ENCODE measurements at regions not wholly inside any gene's neighbourhood (a gene's known extent, or its start where the extent isn't known, plus 50 kb on each side); places are given as distances from the start of the nearest gene placed in this dataset.

GRCh38 chr5:5576744-5577143 is 154.3 kb downstream of the ICE1 start:
- H3K9me2 ChIP-seq (replicated peaks; ENCODE audit: insufficient read depth, low read length): no peaks in the 10 kb centered on the region
- H3F3A ChIP-seq (ENCODE audit: insufficient read depth, low read length): no peaks in the 10 kb centered on the region
- no peaks in the 10 kb centered on the region for H3K79me2 ChIP-seq (ENCODE audit: low read length)
- no peaks in the 10 kb centered on the region for H3K9me3 ChIP-seq (replicated peaks; ENCODE audit: insufficient read depth, low read length)
- H3K27me3 ChIP-seq (replicated peaks; ENCODE audit: insufficient read depth, low read length): no peaks in the 10 kb centered on the region
- H3K36me3 ChIP-seq (replicated peaks; ENCODE audit: insufficient read depth, low read length): no peaks in the 10 kb centered on the region
- no peak overlapping the region for H3K4me2 ChIP-seq (ENCODE audit: low read depth, low read length)
- no peaks in the 10 kb centered on the region for H4K20me1 ChIP-seq (ENCODE audit: insufficient read depth, low read length)
- H3K4me1 ChIP-seq (ENCODE audit: low read length): no peaks in the 10 kb centered on the region
- no peak overlapping the region for H3K9ac ChIP-seq (ENCODE audit: low read length)
- DNase-seq: no peak
- no peak overlapping the region for H3K4me3 ChIP-seq (ENCODE audit: low read length)
- no peak overlapping the region for H2AFZ ChIP-seq (ENCODE audit: low read length)
- TF ChIP-seq EZH2phosphoT487 (IDR thresholded peaks at IDR 0.05; ENCODE audit: low read length) (no peak), CTCF (IDR thresholded peaks at IDR 0.05; ENCODE audit: low read length) (no peak), EZH2 (optimal IDR thresholded peaks at IDR 0.05; ENCODE audit: low read depth, low read length) (no peak)
- H3K27ac ChIP-seq (ENCODE audit: low read length): no peak overlapping the region

- Histone ChIP-seq H2AFZ (ENCODE audit: low read length) (no peak overlapping the region), H3K4me2 (ENCODE audit: low read depth, low read length) (no peak overlapping the region), H4K20me1 (ENCODE audit: insufficient read depth, low read length) (no peaks in the 10 kb centered on the region), H3K9me3 (replicated peaks; ENCODE audit: insufficient read depth, low read length) (no peaks in the 10 kb centered on the region), H3K9ac (ENCODE audit: low read length) (no peak overlapping the region), H3K36me3 (replicated peaks; ENCODE audit: insufficient read depth, low read length) (no peaks in the 10 kb centered on the region), H3K27me3 (replicated peaks; ENCODE audit: insufficient read depth, low read length) (no peaks in the 10 kb centered on the region), H3K4me3 (ENCODE audit: low read length) (no peak overlapping the region), H3K27ac (ENCODE audit: low read length) (no peak overlapping the region), H3K79me2 (ENCODE audit: low read length) (no peaks in the 10 kb centered on the region), H3K4me1 (ENCODE audit: low read length) (no peaks in the 10 kb centered on the region), H3F3A (ENCODE audit: insufficient read depth, low read length) (no peaks in the 10 kb centered on the region), H3K9me2 (replicated peaks; ENCODE audit: insufficient read depth, low read length) (no peaks in the 10 kb centered on the region)
- TF ChIP-seq EZH2phosphoT487 (IDR thresholded peaks at IDR 0.05; ENCODE audit: low read length): no peak
- no peak for TF ChIP-seq CTCF (IDR thresholded peaks at IDR 0.05; ENCODE audit: low read length)
- DNase-seq: no peak
Measured at GRCh38 chr5:5575461-5575860, 153.0 kb downstream of the ICE1 start.

- TF ChIP-seq EZH2 (optimal IDR thresholded peaks at IDR 0.05; ENCODE audit: low read depth, low read length) (no peak), EZH2phosphoT487 (IDR thresholded peaks at IDR 0.05; ENCODE audit: low read length) (no peak), CTCF (IDR thresholded peaks at IDR 0.05; ENCODE audit: low read length) (no peak)
- Histone ChIP-seq H3K36me3 (replicated peaks; ENCODE audit: insufficient read depth, low read length) (no peaks in the 10 kb centered on the region), H4K20me1 (ENCODE audit: insufficient read depth, low read length) (no peaks in the 10 kb centered on the region), H3F3A (ENCODE audit: insufficient read depth, low read length) (no peaks in the 10 kb centered on the region), H3K79me2 (ENCODE audit: low read length) (no peaks in the 10 kb centered on the region), H3K9ac (ENCODE audit: low read length) (no peak overlapping the region), H3K4me2 (ENCODE audit: low read depth, low read length) (no peak overlapping the region), H3K27ac (ENCODE audit: low read length) (no peak overlapping the region), H3K4me1 (ENCODE audit: low read length) (no peaks in the 10 kb centered on the region), H3K4me3 (ENCODE audit: low read length) (no peak overlapping the region), H3K9me2 (replicated peaks; ENCODE audit: insufficient read depth, low read length) (no peaks in the 10 kb centered on the region), H3K9me3 (replicated peaks; ENCODE audit: insufficient read depth, low read length) (no peaks in the 10 kb centered on the region), H2AFZ (ENCODE audit: low read length) (no peak overlapping the region), H3K27me3 (replicated peaks; ENCODE audit: insufficient read depth, low read length) (no peaks in the 10 kb centered on the region)
- DNase-seq: no peak
Measured at GRCh38 chr5:5573798-5574380, 151.4 kb downstream of the ICE1 start.

Data from MM.1S (cell line).